CD14-positive monocyte (primary cell): ENCODE measurements at regions not wholly inside any gene's neighbourhood (a gene's known extent, or its start where the extent isn't known, plus 50 kb on each side); places are given as distances from the start of the nearest gene placed in this dataset.

Source experiments
- DNase-seq, 3 donors: peaks; one replicate each; pipeline ENCODE4 v3.0.0-alpha.2; 2011 to 2022
- H2AFZ ChIP-seq: 2 replicates; pipeline ENCODE4 v1.6.0; 2012; ENCODE audit warnings: mild to moderate bottlenecking, low read depth, low read length, inconsistent platforms; ENCODE audit not compliant: insufficient read depth, poor library complexity, severe bottlenecking
- H3K27ac ChIP-seq, 2 donors: 1 replicate in 1 of 2; 2 replicates in 1 of 2; pipeline ENCODE4 v1.5.1; 2012 to 2013; ENCODE audit warnings: low read length in 2 of 2, control low read depth in 1 of 2, inconsistent platforms in 1 of 2, low read depth in 1 of 2, mild to moderate bottlenecking in 1 of 2
- H3K27me3 ChIP-seq, 2 donors: one replicate each; pipeline versions ENCODE4 v1.6.0 to v1.6.1; 2011 to 2013; ENCODE audit warnings: low read length in 2 of 2; ENCODE audit not compliant: control insufficient read depth in 2 of 2, insufficient read depth in 2 of 2
- H3K36me3 ChIP-seq, 2 donors: replicated peaks in 1 of 2; 1 replicate in 1 of 2; 2 replicates in 1 of 2; pipeline versions ENCODE4 v1.5.1 to v1.6.1; 2012 to 2013; ENCODE audit warnings: low read length in 2 of 2, control low read depth in 1 of 2, inconsistent platforms in 1 of 2, mild to moderate bottlenecking in 1 of 2; ENCODE audit not compliant: insufficient read depth in 2 of 2, control insufficient read depth in 1 of 2
- H3K4me1 ChIP-seq, 2 donors: 1 replicate in 1 of 2; 2 replicates in 1 of 2; pipeline versions ENCODE4 v1.5.1 to v1.6.1; 2012 to 2013; ENCODE audit warnings: low read length in 2 of 2, control low read depth in 1 of 2, inconsistent platforms in 1 of 2, mild to moderate bottlenecking in 1 of 2, moderate library complexity in 1 of 2; ENCODE audit not compliant: insufficient read depth in 2 of 2, control insufficient read depth in 1 of 2
- H3K4me2 ChIP-seq: replicated peaks from 2 replicates; pipeline ENCODE3; 2012; ENCODE audit warnings: low read length, moderate library complexity, mild to moderate bottlenecking; ENCODE audit not compliant: poor library complexity, severe bottlenecking; ENCODE audit errors: extremely low read depth
- H3K4me3 ChIP-seq, 3 experiments: fragments of 200-600 bp in 1 of 3; sonication (generic) in 1 of 3; replicated peaks in 1 of 3; 1 replicate in 2 of 3; 2 replicates in 1 of 3; pipeline ENCODE4 v1.5.1; 2011 to 2013; ENCODE audit warnings: low read length in 3 of 3, mild to moderate bottlenecking in 3 of 3, control low read depth in 2 of 3, low read depth in 2 of 3, inconsistent platforms in 1 of 3, moderate library complexity in 1 of 3
- H3K79me2 ChIP-seq: 2 replicates; pipeline ENCODE4 v1.6.0; 2012; ENCODE audit warnings: mild to moderate bottlenecking, control low read depth, inconsistent platforms, low read length, moderate library complexity; ENCODE audit not compliant: insufficient read depth
- H3K9ac ChIP-seq: 2 replicates; pipeline ENCODE4 v1.6.0; 2017; ENCODE audit warnings: low read length, mild to moderate bottlenecking; ENCODE audit not compliant: insufficient read depth, poor library complexity, severe bottlenecking
- H3K9me3 ChIP-seq, 2 donors: replicated peaks in 1 of 2; 1 replicate in 1 of 2; 2 replicates in 1 of 2; pipeline versions ENCODE4 v1.5.1 to v1.6.1; 2012 to 2013; ENCODE audit warnings: low read length in 2 of 2, control low read depth in 1 of 2; ENCODE audit not compliant: control insufficient read depth in 1 of 2, insufficient read depth in 1 of 2
- H4K20me1 ChIP-seq: 2 replicates; pipeline ENCODE4 v1.6.0; 2012; ENCODE audit warnings: mild to moderate bottlenecking, low read length, control low read depth, moderate library complexity; ENCODE audit not compliant: insufficient read depth
- H3K27ac Mint-ChIP-seq, 7 donors: one replicate each; pipeline ENCODE4 v1.8.0; 2020; ENCODE audit warnings: mild to moderate bottlenecking in 7 of 7, mixed read lengths in 7 of 7, moderate library complexity in 6 of 7, inconsistent platforms in 2 of 7
- H3K27me3 Mint-ChIP-seq, 3 donors: one replicate each; pipeline ENCODE4 v1.8.0; 2021 to 2022; ENCODE audit warnings: low read depth in 3 of 3, mild to moderate bottlenecking in 3 of 3, mixed read lengths in 3 of 3, moderate library complexity in 3 of 3, inconsistent platforms in 1 of 3
- H3K36me3 Mint-ChIP-seq, 2 donors: one replicate each; pipeline ENCODE4 v1.8.0; 2020; ENCODE audit warnings: mixed read lengths in 2 of 2, inconsistent platforms in 1 of 2, mild to moderate bottlenecking in 1 of 2
- H3K4me1 Mint-ChIP-seq: one replicate; pipeline ENCODE4 v1.8.0; 2020; ENCODE audit warnings: mild to moderate bottlenecking, mixed read lengths
- H3K4me3 Mint-ChIP-seq, 2 donors: one replicate each; pipeline ENCODE4 v1.8.0; 2020; ENCODE audit warnings: mild to moderate bottlenecking in 2 of 2, mixed read lengths in 2 of 2, moderate library complexity in 1 of 2
- H3K9me3 Mint-ChIP-seq, 7 donors: one replicate each; pipeline ENCODE4 v1.8.0; 2020 to 2022; ENCODE audit warnings: mixed read lengths in 7 of 7, mild to moderate bottlenecking in 6 of 7, moderate library complexity in 6 of 7, inconsistent platforms in 2 of 7
- CTCF ChIP-seq: fragments of 200-600 bp; IDR thresholded peaks from one replicate; pipeline ENCODE4 v1.8.0; 2022; ENCODE audit warnings: antibody characterized with exemption, mild to moderate bottlenecking
- WGBS: methylation state at CpG from one replicate; pipeline ENCODE4 v1.1.5; 2013; ENCODE audit warnings: missing lambda C conversion rate; ENCODE audit not compliant: insufficient coverage; 5-methylcytosine and 5-hydroxymethylcytosine counted together
- intact Hi-C, 2 donors: fragments of 100-400 bp; cut with micrococcal nuclease; formaldehyde crosslinking; loops; one replicate each; pipeline versions ENCODE4 v1.15.0 to v1.15.1; 2023

GRCh38 chr13:71285700-71286099, 581.3 kb downstream of the DACH1 start:
- Histone ChIP-seq H3K4me3 (no peak overlapping the region), H3K79me2 (no peaks in the 10 kb centered on the region), H3K9ac (no peak overlapping the region), H3K27me3 (no peaks in the 10 kb centered on the region), H2AFZ (no peak overlapping the region), H3K9me3 (no peaks in the 10 kb centered on the region), H3K27ac (no peak overlapping the region), H3K36me3 (no peaks in the 10 kb centered on the region), H4K20me1 (no peaks in the 10 kb centered on the region), H3K4me1 (peaks cover 0 to 4% of the 10 kb centered on the region in 2 donors), H3K4me2 (no peak overlapping the region)
- Mint-ChIP-seq H3K27me3 (no peaks in the 10 kb centered on the region), H3K9me3 (peaks cover 0 to 10% (median 6%) of the 10 kb centered on the region in 7 donors), H3K36me3 (no peaks in the 10 kb centered on the region), H3K27ac (no peak overlapping the region), H3K4me1 (peaks cover 2% of the 10 kb centered on the region), H3K4me3 (no peak overlapping the region)
- peak; percentile 20 for TF ChIP-seq CTCF
- DNase-seq, result peak in 1 of 3 donors; percentile 8
- no CpG with 5 or more reads among the region's 1 CpG for WGBS
- intact Hi-C loops, result no loop called here

- intact Hi-C loops, result no loop called here
- Histone ChIP-seq H3K4me3 (no peak overlapping the region), H3K36me3 (no peaks in the 10 kb centered on the region), H2AFZ (peak overlapping the region; percentile 16), H4K20me1 (no peaks in the 10 kb centered on the region), H3K4me1 (peaks cover 3 to 11% of the 10 kb centered on the region in 2 donors), H3K27ac (no peak overlapping the region), H3K9me3 (no peaks in the 10 kb centered on the region), H3K79me2 (no peaks in the 10 kb centered on the region), H3K4me2 (no peak overlapping the region), H3K9ac (no peak overlapping the region), H3K27me3 (no peaks in the 10 kb centered on the region)
- DNase-seq, result no peak
- Mint-ChIP-seq H3K27ac (no peak overlapping the region), H3K4me1 (peaks cover 10% of the 10 kb centered on the region), H3K36me3 (no peaks in the 10 kb centered on the region), H3K9me3 (peaks cover 0 to 2% (median 0%) of the 10 kb centered on the region in 7 donors), H3K27me3 (no peaks in the 10 kb centered on the region), H3K4me3 (no peak overlapping the region)
- TF ChIP-seq CTCF, result no peak
- no CpG with 5 or more reads among the region's 2 CpGs for WGBS
Measured at GRCh38 chr13:71278512-71278911, 588.5 kb downstream of the DACH1 start.
